ENCODE measurements at regions not wholly inside any gene's neighbourhood (a gene's known extent, or its start where the extent isn't known, plus 50 kb on each side); places are given as distances from the start of the nearest gene placed in this dataset.

- no peak for DNase-seq (ENCODE audit: low spot score)
- Histone ChIP-seq H3K27me3 (ENCODE audit: control insufficient read depth in 4 of 4, insufficient read depth in 4 of 4, low read length in 3 of 4) (no peaks in the 10 kb centered on the region), H3K4me3 (ENCODE audit: low read depth in 1 of 3, low read length in 3 of 3) (no peak overlapping the region), H3K9ac (ENCODE audit: low read depth in 1 of 2, low read length in 2 of 2) (no peak overlapping the region), H3K27ac (ENCODE audit: low read depth in 1 of 2, low read length in 2 of 2) (no peak overlapping the region), H3K36me3 (ENCODE audit: control insufficient read depth in 4 of 4, insufficient read depth in 3 of 4, low read depth in 1 of 4, low read length in 3 of 4) (no peaks in the 10 kb centered on the region), H3K4me1 (ENCODE audit: control insufficient read depth in 4 of 4, insufficient read depth in 4 of 4, low read length in 3 of 4) (no peaks in the 10 kb centered on the region), H3K9me3 (ENCODE audit: control insufficient read depth in 4 of 4, low read length in 3 of 4) (no peaks in the 10 kb centered on the region)
- TF ChIP-seq GABPA (IDR thresholded peaks at IDR 0.05 in 1 of 2, conservative IDR thresholded peaks at IDR 0.05 in 1 of 2), result no peak
- 74% methylated on average over 1 of the region's 1 CpG for WGBS
These were observed 95.5 kb upstream of the PAX1 start for GRCh38 chr20:21609981-21610380.

- H3K9me3 ChIP-seq (ENCODE audit: control insufficient read depth in 4 of 4, low read length in 3 of 4), result no peaks in the 10 kb centered on the region
- no peak overlapping the region for H3K27ac ChIP-seq (ENCODE audit: low read depth in 1 of 2, low read length in 2 of 2)
- no peaks in the 10 kb centered on the region for H3K36me3 ChIP-seq (ENCODE audit: control insufficient read depth in 4 of 4, insufficient read depth in 3 of 4, low read depth in 1 of 4, low read length in 3 of 4)
- TF ChIP-seq NR2F2 (IDR thresholded peaks at IDR 0.05) (no peak), TAF1 (conservative IDR thresholded peaks at IDR 0.05) (no peak), EGR1 (IDR thresholded peaks at IDR 0.05; ENCODE audit: low read depth in 2 of 2) (no peak), GABPA (IDR thresholded peaks at IDR 0.05 in 1 of 2, conservative IDR thresholded peaks at IDR 0.05 in 1 of 2) (no peak), ATF3 (IDR thresholded peaks at IDR 0.05) (no peak), HNF4A (conservative IDR thresholded peaks at IDR 0.05) (no peak), FOXA1 (IDR thresholded peaks at IDR 0.05) (no peak), RAD21 (IDR thresholded peaks at IDR 0.05) (no peak), RXRA (IDR thresholded peaks at IDR 0.05) (no peak), SP1 (IDR thresholded peaks at IDR 0.05) (no peak), HNF4G (IDR thresholded peaks at IDR 0.05) (no peak), REST (IDR thresholded peaks at IDR 0.05) (no peak), MAX (IDR thresholded peaks at IDR 0.05) (no peak), YY1 (IDR thresholded peaks at IDR 0.05) (no peak), FOXA2 (IDR thresholded peaks at IDR 0.05) (no peak), CTCF (IDR thresholded peaks at IDR 0.05; ENCODE audit: low read depth, low read length, missing input control) (no peak), JUND (IDR thresholded peaks at IDR 0.05) (no peak)
- H3K9ac ChIP-seq (ENCODE audit: low read depth in 1 of 2, low read length in 2 of 2), result no peak overlapping the region
- no peaks in the 10 kb centered on the region for H3K4me1 ChIP-seq (ENCODE audit: control insufficient read depth in 4 of 4, insufficient read depth in 4 of 4, low read length in 3 of 4)
- no peaks in the 10 kb centered on the region for H3K27me3 ChIP-seq (ENCODE audit: control insufficient read depth in 4 of 4, insufficient read depth in 4 of 4, low read length in 3 of 4)
- no peak overlapping the region for H3K4me3 ChIP-seq (ENCODE audit: low read depth in 1 of 3, low read length in 3 of 3)
- 84% methylated on average over 3 of the region's 3 CpGs for WGBS
- no peak for DNase-seq (ENCODE audit: low spot score)
These were observed 95.4 kb upstream of the NKX2-2 start for GRCh38 chr20:21609221-21609620.
